Stimulated activated CD4-positive, alpha-beta T cell treated with anti-CD3 and anti-CD28 coated beads, Interleukin-15, amount 100 ng/mL, for 48 hours (primary cell): ENCODE measurements at regions not wholly inside any gene's neighbourhood (a gene's known extent, or its start where the extent isn't known, plus 50 kb on each side); places are given as distances from the start of the nearest gene placed in this dataset.
A peak's percentile ranks its signal among the peaks of the same experiment; 100 is the strongest.

Experiments
- DNase-seq, 2 donors: peaks; one replicate each; pipeline ENCODE4 v3.0.0-alpha.2; 2020; ENCODE audit warnings: low read depth in 2 of 2

- DNase-seq = no peak
Measured at GRCh38 chr1:84090447-84091245, 53.4 kb upstream of the PRKACB start.

GRCh38 chr1:84089867-84090266 lies 54.2 kb upstream of the PRKACB start:
- DNase-seq = no peak

- no peak for DNase-seq
Measured at GRCh38 chr1:84089465-84089864, 54.6 kb upstream of the PRKACB start.

- no peak for DNase-seq
Measured at GRCh38 chr1:84086616-84087015, 57.5 kb upstream of the PRKACB start.

- DNase-seq = no peak
Measured at GRCh38 chr1:84086189-84086588, 57.9 kb upstream of the PRKACB start.

- no peak for DNase-seq
Measured at GRCh38 chr1:84083307-84083706, 60.8 kb upstream of the PRKACB start.

- DNase-seq = no peak
Measured at GRCh38 chr1:84078842-84079202, 65.2 kb upstream of the PRKACB start.

- no peak for DNase-seq
Measured at GRCh38 chr1:84078108-84078841, 65.8 kb upstream of the PRKACB start.

GRCh38 chr1:84077476-84078107 lies 66.5 kb upstream of the PRKACB start:
- peak; percentile 43 to 66 for DNase-seq

GRCh38 chr1:84073266-84073665 lies 70.8 kb upstream of the PRKACB start:
- no peak for DNase-seq

- DNase-seq = no peak
Measured at GRCh38 chr1:84069236-84069845, 70.4 kb upstream of the TTLL7 start.

- no peak for DNase-seq
Measured at GRCh38 chr1:84062496-84062895, 63.6 kb upstream of the TTLL7 start.

- no peak for DNase-seq
Measured at GRCh38 chr1:84061336-84061735, 62.4 kb upstream of the TTLL7 start.

- DNase-seq = no peak
Measured at GRCh38 chr1:84060781-84061180, 61.8 kb upstream of the TTLL7 start.

- DNase-seq = no peak
Measured at GRCh38 chr1:84048820-84049219, 49.9 kb upstream of the TTLL7 start.
